HepG2 (cell line): ENCODE measurements at regions not wholly inside any gene's neighbourhood (a gene's known extent, or its start where the extent isn't known, plus 50 kb on each side); places are given as distances from the start of the nearest gene placed in this dataset.
A peak's percentile ranks its signal among the peaks of the same experiment; 100 is the strongest.

Source experiments
- ATAC-seq: fragments of 200-7000 bp; cut with Tn5 transposase; 3 replicates; pipeline ENCODE4 v1.9.1; 2020; ENCODE audit warnings: mild to moderate bottlenecking, moderate library complexity
- BruUV-seq: library from RNA; stranded (reverse); fragments of 400-500 nt; replicated peaks from 2 replicates; lab custom pipeline; 2021; lab: Mats Ljungman, UMichigan
- CTCF ChIA-PET: fragments of 300-600 bp; formaldehyde crosslinking; extraction: SDS; loops from one replicate; lab custom pipeline; 2021; ENCODE audit warnings: low total read pairs, inconsistent platforms, low intra/inter-chr PET ratio; lab: Yijun Ruan, JAX
- POLR2A ChIA-PET: fragments of 350-600 bp; sonication (Branson Sonifier 250); formaldehyde crosslinking; loops from one replicate; lab custom pipeline; 2020; ENCODE audit warnings: antibody characterized with exemption, inconsistent platforms; lab: Yijun Ruan, JAX
- DNase-seq: peaks from one replicate; pipeline ENCODE4 v3.0.0-alpha.2; 2015; ENCODE audit warnings: low spot score
- FAIRE-seq: peaks from 3 replicates; lab custom pipeline; 2011; peaks lifted over from hg19 to GRCh38; lab: Jason Lieb, UNC
- H2AFZ ChIP-seq: one replicate; pipeline ENCODE4 v1.6.1; 2011; ENCODE audit warnings: low read length, inconsistent platforms
- H3K27ac ChIP-seq: fragments of 300-600 bp; 3 replicates; pipeline ENCODE4 v1.8.0; 2011; ENCODE audit warnings: mixed run types, mild to moderate bottlenecking, mixed read lengths, low read length, inconsistent platforms; ENCODE audit not compliant: insufficient read depth; ENCODE audit errors: extremely low read length
- H3K27me3 ChIP-seq, 2 experiments: fragments of 200-600 bp in 1 of 2; 2 replicates in 1 of 2; 3 replicates in 1 of 2; pipeline versions ENCODE4 v1.6.0 to v1.8.0; 2011; ENCODE audit warnings: low read length in 2 of 2, mild to moderate bottlenecking in 2 of 2, moderate library complexity in 2 of 2, inconsistent platforms in 1 of 2; ENCODE audit not compliant: insufficient read depth in 2 of 2, control insufficient read depth in 1 of 2
- H3K36me3 ChIP-seq, 2 experiments: fragments of 200-600 bp in 1 of 2; replicated peaks in 1 of 2; 2 replicates in 1 of 2; 3 replicates in 1 of 2; pipeline versions ENCODE4 v1.5.1 to v1.8.0; 2011; ENCODE audit warnings: low read length in 2 of 2, inconsistent platforms in 1 of 2; ENCODE audit not compliant: insufficient read depth in 2 of 2, control insufficient read depth in 1 of 2
- H3K4me1 ChIP-seq: 2 replicates; pipeline ENCODE4 v1.5.1; 2012; ENCODE audit warnings: low read length, inconsistent platforms; ENCODE audit not compliant: insufficient read depth
- H3K4me2 ChIP-seq: 2 replicates; pipeline ENCODE4 v1.6.0; 2011; ENCODE audit warnings: low read depth, low read length, inconsistent platforms
- H3K4me3 ChIP-seq, 3 experiments: fragments of 200-600 bp in 1 of 3; sonication (generic), shearing (Covaris generic) in 1 of 3; replicated peaks in 1 of 3; 2 replicates each; pipeline ENCODE4 v1.5.1; 2011 to 2016; ENCODE audit warnings: low read length in 3 of 3, inconsistent platforms in 2 of 3, low read depth in 2 of 3, mild to moderate bottlenecking in 2 of 3, control low read depth in 1 of 3, mixed read lengths in 1 of 3; ENCODE audit not compliant: insufficient read depth in 1 of 3
- H3K79me2 ChIP-seq: one replicate; pipeline ENCODE4 v1.6.1; 2011; ENCODE audit warnings: low read length, inconsistent platforms; ENCODE audit not compliant: insufficient read depth
- H3K9ac ChIP-seq: 2 replicates; pipeline ENCODE4 v1.6.0; 2011; ENCODE audit warnings: mild to moderate bottlenecking, low read depth, low read length, inconsistent platforms; ENCODE audit not compliant: insufficient read depth
- H3K9me3 ChIP-seq: 2 replicates; pipeline ENCODE4 v1.5.1; 2012; ENCODE audit warnings: mild to moderate bottlenecking, low read length
- H4K20me1 ChIP-seq: 2 replicates; pipeline ENCODE4 v1.6.0; 2011; ENCODE audit warnings: inconsistent platforms, mild to moderate bottlenecking, low read length, moderate library complexity; ENCODE audit not compliant: insufficient read depth
- BHLHE40 ChIP-seq: IDR thresholded peaks from 2 replicates; pipeline ENCODE4 v1.6.1; 2011; ENCODE audit warnings: low read length, improper control_type of control experiment
- DR1 ChIP-seq: sonication (generic); formaldehyde crosslinking; IDR thresholded peaks from 2 replicates; pipeline ENCODE4 v1.8.0; 2021; ENCODE audit warnings: mild to moderate bottlenecking, missing genetic modification reagents, inconsistent platforms
- EED ChIP-seq: sonication (generic); formaldehyde crosslinking; IDR thresholded peaks from 2 replicates; pipeline ENCODE4 v1.5.0; 2020; ENCODE audit warnings: mild to moderate bottlenecking, missing genetic modification reagents
- ELF1 ChIP-seq: sonication (generic); formaldehyde crosslinking; IDR thresholded peaks from 2 replicates; pipeline ENCODE4 v1.4.0; 2020; ENCODE audit warnings: missing genetic modification reagents
- HMGA1 ChIP-seq: sonication (generic); formaldehyde crosslinking; conservative IDR thresholded peaks from 2 replicates; pipeline ENCODE4 v1.4.0; 2020; ENCODE audit warnings: missing genetic modification reagents
- HOXA7 ChIP-seq: sonication (generic); formaldehyde crosslinking; IDR thresholded peaks from 2 replicates; pipeline ENCODE4 v1.8.1; 2022; ENCODE audit warnings: mild to moderate bottlenecking, missing genetic modification reagents, moderate library complexity
- MAFF ChIP-seq: IDR thresholded peaks from 2 replicates; pipeline ENCODE4 v1.6.1; 2011; ENCODE audit warnings: low read depth, low read length, improper control_type of control experiment
- MAFK ChIP-seq, 2 experiments: IDR thresholded peaks in 1 of 2; conservative IDR thresholded peaks in 1 of 2; 2 replicates each; pipeline ENCODE4 v1.6.1; 2011; ENCODE audit warnings: improper control_type of control experiment in 2 of 2, low read length in 2 of 2
- MAZ ChIP-seq, 2 experiments: sonication (generic) in 1 of 2; formaldehyde crosslinking in 1 of 2; IDR thresholded peaks; 2 replicates each; pipeline versions ENCODE4 v1.5.0 to v1.6.1; 2012 to 2020; ENCODE audit warnings: low read depth in 2 of 2, mild to moderate bottlenecking in 2 of 2, borderline replicate concordance in 1 of 2, improper control_type of control experiment in 1 of 2, low read length in 1 of 2, missing genetic modification reagents in 1 of 2, moderate library complexity in 1 of 2
- MED8 ChIP-seq: sonication (generic); formaldehyde crosslinking; IDR thresholded peaks from 2 replicates; pipeline ENCODE4 v1.8.1; 2023; ENCODE audit warnings: mild to moderate bottlenecking, missing genetic modification reagents; ENCODE audit not compliant: insufficient replicate concordance
- PREB ChIP-seq: sonication (generic); formaldehyde crosslinking; IDR thresholded peaks from 2 replicates; pipeline ENCODE4 v1.4.0; 2020; ENCODE audit warnings: missing genetic modification reagents
- ZNF143 ChIP-seq: sonication (generic); formaldehyde crosslinking; IDR thresholded peaks from 2 replicates; pipeline ENCODE4 v1.4.0; 2020; ENCODE audit warnings: missing genetic modification reagents
- ZNF17 ChIP-seq: sonication (generic); formaldehyde crosslinking; IDR thresholded peaks from 2 replicates; pipeline ENCODE4 v1.5.0; 2020; ENCODE audit warnings: mild to moderate bottlenecking, missing genetic modification reagents
- ZNF280B ChIP-seq: sonication (generic); formaldehyde crosslinking; IDR thresholded peaks from 2 replicates; pipeline ENCODE4 v1.5.0; 2020; ENCODE audit warnings: missing genetic modification reagents, mild to moderate bottlenecking, borderline replicate concordance
- in situ Hi-C: cut with HindIII; loops from 2 replicates; pipeline ENCODE4 v1.10.0; 2017; ENCODE audit warnings: low pct_unique_long_range_greater_than_20kb; ENCODE audit not compliant: extremely low pct_ligation_motif_present
- intact Hi-C: fragments of 100-400 bp; cut with micrococcal nuclease; formaldehyde crosslinking; loops from one replicate; pipeline ENCODE4 v1.10.0; 2022; ENCODE audit not compliant: unreplicated experiment
- TF ChIP-seq, protein P1 (sequence below): sonication (generic); formaldehyde crosslinking; IDR thresholded peaks from 2 replicates; pipeline ENCODE4 v1.8.1; 2023; ENCODE audit warnings: mild to moderate bottlenecking, missing genetic modification reagents
- TF ChIP-seq, protein P2 (sequence below): sonication (generic); formaldehyde crosslinking; IDR thresholded peaks from 2 replicates; pipeline ENCODE4 v1.8.1; 2022; ENCODE audit warnings: low read depth, mild to moderate bottlenecking, missing genetic modification reagents

GRCh38 chr10:107969936-107970335, 805.4 kb upstream of the SORCS1 start (continued):
- TF ChIP-seq, protein P1, sequence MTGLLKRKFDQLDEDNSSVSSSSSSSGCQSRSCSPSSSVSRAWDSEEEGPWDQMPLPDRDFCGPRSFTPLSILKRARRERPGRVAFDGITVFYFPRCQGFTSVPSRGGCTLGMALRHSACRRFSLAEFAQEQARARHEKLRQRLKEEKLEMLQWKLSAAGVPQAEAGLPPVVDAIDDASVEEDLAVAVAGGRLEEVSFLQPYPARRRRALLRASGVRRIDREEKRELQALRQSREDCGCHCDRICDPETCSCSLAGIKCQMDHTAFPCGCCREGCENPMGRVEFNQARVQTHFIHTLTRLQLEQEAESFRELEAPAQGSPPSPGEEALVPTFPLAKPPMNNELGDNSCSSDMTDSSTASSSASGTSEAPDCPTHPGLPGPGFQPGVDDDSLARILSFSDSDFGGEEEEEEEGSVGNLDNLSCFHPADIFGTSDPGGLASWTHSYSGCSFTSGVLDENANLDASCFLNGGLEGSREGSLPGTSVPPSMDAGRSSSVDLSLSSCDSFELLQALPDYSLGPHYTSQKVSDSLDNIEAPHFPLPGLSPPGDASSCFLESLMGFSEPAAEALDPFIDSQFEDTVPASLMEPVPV, result no peak
- TF ChIP-seq ELF1 (CRISPR knock-in tag) (no peak), EED (CRISPR knock-in tag) (no peak), ZNF17 (CRISPR knock-in tag) (no peak)

GRCh38 chr10:107966826-107967225, 802.3 kb upstream of the SORCS1 start:
- ATAC-seq (no peak), DNase-seq (no peak), FAIRE-seq (no peak)
- H2AFZ ChIP-seq, result no peak overlapping the region
- intact Hi-C loops, result no loop called here
- no peaks in the 10 kb centered on the region for H3K4me1 ChIP-seq
- POLR2A ChIA-PET, result no interaction called here
- H3K9ac ChIP-seq, result no peak overlapping the region
- BruUV-seq, result no TSS peak
- in situ Hi-C loops, result no loop called here
- TF ChIP-seq, protein P2, sequence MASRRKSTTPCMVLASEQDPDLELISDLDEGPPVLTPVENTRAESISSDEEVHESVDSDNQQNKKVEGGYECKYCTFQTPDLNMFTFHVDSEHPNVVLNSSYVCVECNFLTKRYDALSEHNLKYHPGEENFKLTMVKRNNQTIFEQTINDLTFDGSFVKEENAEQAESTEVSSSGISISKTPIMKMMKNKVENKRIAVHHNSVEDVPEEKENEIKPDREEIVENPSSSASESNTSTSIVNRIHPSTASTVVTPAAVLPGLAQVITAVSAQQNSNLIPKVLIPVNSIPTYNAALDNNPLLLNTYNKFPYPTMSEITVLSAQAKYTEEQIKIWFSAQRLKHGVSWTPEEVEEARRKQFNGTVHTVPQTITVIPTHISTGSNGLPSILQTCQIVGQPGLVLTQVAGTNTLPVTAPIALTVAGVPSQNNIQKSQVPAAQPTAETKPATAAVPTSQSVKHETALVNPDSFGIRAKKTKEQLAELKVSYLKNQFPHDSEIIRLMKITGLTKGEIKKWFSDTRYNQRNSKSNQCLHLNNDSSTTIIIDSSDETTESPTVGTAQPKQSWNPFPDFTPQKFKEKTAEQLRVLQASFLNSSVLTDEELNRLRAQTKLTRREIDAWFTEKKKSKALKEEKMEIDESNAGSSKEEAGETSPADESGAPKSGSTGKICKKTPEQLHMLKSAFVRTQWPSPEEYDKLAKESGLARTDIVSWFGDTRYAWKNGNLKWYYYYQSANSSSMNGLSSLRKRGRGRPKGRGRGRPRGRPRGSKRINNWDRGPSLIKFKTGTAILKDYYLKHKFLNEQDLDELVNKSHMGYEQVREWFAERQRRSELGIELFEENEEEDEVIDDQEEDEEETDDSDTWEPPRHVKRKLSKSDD (CRISPR knock-in tag), result no peak
- TF ChIP-seq ZNF280B (CRISPR knock-in tag) (no peak), HMGA1 (CRISPR knock-in tag) (no peak), MAFK (conservative IDR thresholded peaks at IDR 0.05 in 1 of 2, IDR thresholded peaks at IDR 0.05 in 1 of 2; ENCODE audit: low read length in 2 of 2) (peak; percentile 40 to 57), MAZ (IDR thresholded peaks at IDR 0.05; ENCODE audit: borderline replicate concordance, low read depth, low read length) (no peak), MAZ (CRISPR knock-in tag; IDR thresholded peaks at IDR 0.05; ENCODE audit: low read depth) (no peak), ZNF143 (CRISPR knock-in tag) (no peak), DR1 (CRISPR knock-in tag) (no peak), HOXA7 (CRISPR knock-in tag) (no peak), PREB (CRISPR knock-in tag) (no peak), MED8 (CRISPR knock-in tag) (no peak), MAFF (peak; percentile 55; the same call in 1 of the 2 replicates), BHLHE40 (no peak)
- TF ChIP-seq, all 625 proteins: peak for 2
- Histone ChIP-seq H4K20me1 (no peaks in the 10 kb centered on the region), H3K79me2 (no peaks in the 10 kb centered on the region), H3K27me3 (no peaks in the 10 kb centered on the region), H3K27ac (no peak overlapping the region), H3K36me3 (no peaks in the 10 kb centered on the region), H3K4me2 (no peak overlapping the region), H3K9me3 (peaks cover 83% of the 10 kb centered on the region), H3K4me3 (no peak overlapping the region)
- CTCF ChIA-PET, result no interaction called here
